ENCODE measurements at regions not wholly inside any gene's neighbourhood (a gene's known extent, or its start where the extent isn't known, plus 50 kb on each side); places are given as distances from the start of the nearest gene placed in this dataset.

- Mint-ChIP-seq H3K36me3 (no peaks in the 10 kb centered on the region), H3K27ac (no peak overlapping the region), H3K4me3 (no peak overlapping the region), H3K4me1 (no peaks in the 10 kb centered on the region), H3K27me3 (peaks cover 1 to 8% (median 4%) of the 10 kb centered on the region in 5 donors), H3K9me3 (no peaks in the 10 kb centered on the region)
- DNase-seq = no peak
- POLR2A ChIA-PET = no interaction called here
- no peak for ATAC-seq
These were observed 290.0 kb downstream of the SETD4 start for GRCh38 chr21:35770101-35770945.

- ATAC-seq (no peak), DNase-seq (no peak)
- POLR2A ChIA-PET = no interaction called here
- peaks cover 1 to 8% (median 5%) of the 10 kb centered on the region in 5 donors for H3K27me3 Mint-ChIP-seq
- H3K9me3 Mint-ChIP-seq = no peaks in the 10 kb centered on the region
- no peaks in the 10 kb centered on the region for H3K4me1 Mint-ChIP-seq
- H3K36me3 Mint-ChIP-seq = no peaks in the 10 kb centered on the region
- no peak overlapping the region for H3K4me3 Mint-ChIP-seq
- H3K27ac Mint-ChIP-seq = no peak overlapping the region
These were observed 292.1 kb downstream of the SETD4 start for GRCh38 chr21:35768187-35768586.

GRCh38 chr21:35764586-35764985 is 295.7 kb downstream of the SETD4 start:
- Mint-ChIP-seq H3K27me3 (peaks cover 0 to 6% (median 2%) of the 10 kb centered on the region in 5 donors), H3K4me3 (no peak overlapping the region), H3K36me3 (no peaks in the 10 kb centered on the region), H3K27ac (no peak overlapping the region), H3K9me3 (no peaks in the 10 kb centered on the region), H3K4me1 (no peaks in the 10 kb centered on the region)
- POLR2A ChIA-PET = no interaction called here
- DNase-seq (no peak), ATAC-seq (no peak)

GRCh38 chr21:35764077-35764476 is 296.2 kb downstream of the SETD4 start:
- ATAC-seq (no peak), DNase-seq (no peak)
- Mint-ChIP-seq H3K4me3 (no peak overlapping the region), H3K9me3 (no peaks in the 10 kb centered on the region), H3K36me3 (no peaks in the 10 kb centered on the region), H3K4me1 (no peaks in the 10 kb centered on the region), H3K27me3 (peaks cover 0 to 8% (median 2%) of the 10 kb centered on the region in 5 donors), H3K27ac (no peak overlapping the region)
- POLR2A ChIA-PET = no interaction called here

GRCh38 chr21:35754583-35754982 is 305.7 kb downstream of the SETD4 start:
- Mint-ChIP-seq H3K27ac (no peak overlapping the region), H3K4me3 (no peak overlapping the region), H3K9me3 (peaks cover 0 to 5% (median 0%) of the 10 kb centered on the region in 9 donors), H3K27me3 (peaks cover 3 to 43% (median 28%) of the 10 kb centered on the region in 5 donors), H3K36me3 (peaks cover 0 to 9% (median 0%) of the 10 kb centered on the region in 3 donors), H3K4me1 (no peaks in the 10 kb centered on the region)
- DNase-seq (no peak), ATAC-seq (no peak)
- POLR2A ChIA-PET = no interaction called here

- ATAC-seq = no peak
- H3K4me3 Mint-ChIP-seq = no peak overlapping the region
- H3K4me1 Mint-ChIP-seq = no peaks in the 10 kb centered on the region
- POLR2A ChIA-PET = no interaction called here
- peaks cover 0 to 5% (median 0%) of the 10 kb centered on the region in 9 donors for H3K9me3 Mint-ChIP-seq
- peaks cover 0 to 9% (median 0%) of the 10 kb centered on the region in 3 donors for H3K36me3 Mint-ChIP-seq
- no peak overlapping the region for H3K27ac Mint-ChIP-seq
- peaks cover 3 to 44% (median 25%) of the 10 kb centered on the region in 5 donors for H3K27me3 Mint-ChIP-seq
- no peak for DNase-seq
These were observed 307.0 kb downstream of the SETD4 start for GRCh38 chr21:35753308-35753707.

- POLR2A ChIA-PET = no interaction called here
- Mint-ChIP-seq H3K36me3 (peaks cover 0 to 9% (median 0%) of the 10 kb centered on the region in 3 donors), H3K27me3 (peaks cover 3 to 44% (median 22%) of the 10 kb centered on the region in 5 donors), H3K9me3 (peaks cover 0 to 5% (median 0%) of the 10 kb centered on the region in 9 donors), H3K27ac (no peak overlapping the region), H3K4me3 (no peak overlapping the region), H3K4me1 (no peaks in the 10 kb centered on the region)
- DNase-seq (no peak), ATAC-seq (no peak)
These were observed 309.2 kb downstream of the SETD4 start for GRCh38 chr21:35751171-35751570.

GRCh38 chr21:35749904-35750303 is 310.4 kb downstream of the SETD4 start:
- DNase-seq = no peak
- ATAC-seq = no peak
- H3K27me3 Mint-ChIP-seq = peaks cover under 1 to 43% (median 20%) of the 10 kb centered on the region in 5 donors
- peaks cover 0 to 5% (median 0%) of the 10 kb centered on the region in 9 donors for H3K9me3 Mint-ChIP-seq
- POLR2A ChIA-PET = no interaction called here
- H3K36me3 Mint-ChIP-seq = peaks cover 0 to 9% (median 0%) of the 10 kb centered on the region in 3 donors
- no peaks in the 10 kb centered on the region for H3K4me1 Mint-ChIP-seq
- H3K4me3 Mint-ChIP-seq = no peak overlapping the region
- H3K27ac Mint-ChIP-seq = no peak overlapping the region

GRCh38 chr21:35748678-35749314 is 311.5 kb downstream of the SETD4 start:
- no peak for DNase-seq
- Mint-ChIP-seq H3K9me3 (peaks cover 0 to 5% (median 0%) of the 10 kb centered on the region in 9 donors), H3K27me3 (peaks cover 1 to 49% (median 26%) of the 10 kb centered on the region in 5 donors), H3K4me3 (no peak overlapping the region), H3K36me3 (peaks cover 0 to 9% (median 0%) of the 10 kb centered on the region in 3 donors), H3K27ac (no peak overlapping the region), H3K4me1 (no peaks in the 10 kb centered on the region)
- POLR2A ChIA-PET = no interaction called here
- no peak for ATAC-seq

- Mint-ChIP-seq H3K36me3 (peaks cover 0 to 4% (median 0%) of the 10 kb centered on the region in 3 donors), H3K9me3 (peaks cover 0 to 11% (median 0%) of the 10 kb centered on the region in 9 donors), H3K27me3 (peaks cover 1 to 34% (median 18%) of the 10 kb centered on the region in 5 donors), H3K4me3 (no peak overlapping the region), H3K4me1 (peaks cover 0 to 5% (median 4%) of the 10 kb centered on the region in 4 donors), H3K27ac (no peak overlapping the region)
- ATAC-seq (no peak), DNase-seq (no peak)
- POLR2A ChIA-PET = no interaction called here
These were observed 316.8 kb downstream of the SETD4 start for GRCh38 chr21:35743571-35743970.

GRCh38 chr21:35738347-35738961 is 321.9 kb downstream of the SETD4 start:
- DNase-seq (no peak), ATAC-seq (no peak)
- peaks cover 0 to 11% (median 0%) of the 10 kb centered on the region in 9 donors for H3K9me3 Mint-ChIP-seq
- H3K27me3 Mint-ChIP-seq = peaks cover 2 to 29% (median 7%) of the 10 kb centered on the region in 5 donors
- peak overlapping the region in 2 of 10 donors; percentile 53 to 61 for H3K27ac Mint-ChIP-seq
- no peak overlapping the region for H3K4me3 Mint-ChIP-seq
- peaks cover 0 to 4% (median 0%) of the 10 kb centered on the region in 3 donors for H3K36me3 Mint-ChIP-seq
- H3K4me1 Mint-ChIP-seq = peaks cover 2 to 14% (median 9%) of the 10 kb centered on the region in 4 donors
- POLR2A ChIA-PET = no interaction called here

- no peak overlapping the region for H3K27ac Mint-ChIP-seq
- peaks cover 0 to 4% (median 0%) of the 10 kb centered on the region in 3 donors for H3K36me3 Mint-ChIP-seq
- H3K4me3 Mint-ChIP-seq = no peak overlapping the region
- no peak for ATAC-seq
- H3K9me3 Mint-ChIP-seq = peaks cover 0 to 11% (median 0%) of the 10 kb centered on the region in 9 donors
- POLR2A ChIA-PET = no interaction called here
- DNase-seq = no peak
- H3K27me3 Mint-ChIP-seq = peaks cover 0 to 24% (median 6%) of the 10 kb centered on the region in 5 donors
- peaks cover 2 to 14% (median 9%) of the 10 kb centered on the region in 4 donors for H3K4me1 Mint-ChIP-seq
These were observed 322.4 kb downstream of the SETD4 start for GRCh38 chr21:35737899-35738346.

- H3K9me3 Mint-ChIP-seq = peaks cover 0 to 11% (median 0%) of the 10 kb centered on the region in 9 donors
- H3K27ac Mint-ChIP-seq = no peak overlapping the region
- peaks cover 2 to 14% (median 9%) of the 10 kb centered on the region in 4 donors for H3K4me1 Mint-ChIP-seq
- no peak for ATAC-seq
- peaks cover 0 to 21% (median 4%) of the 10 kb centered on the region in 5 donors for H3K27me3 Mint-ChIP-seq
- no peak overlapping the region for H3K4me3 Mint-ChIP-seq
- peaks cover 0 to 4% (median 0%) of the 10 kb centered on the region in 3 donors for H3K36me3 Mint-ChIP-seq
- POLR2A ChIA-PET = no interaction called here
- no peak for DNase-seq
These were observed 322.9 kb downstream of the SETD4 start for GRCh38 chr21:35737449-35737848.

Data from naive thymus-derived CD8-positive, alpha-beta T cell (primary cell).